Kidney (tissue), 13 donors: ENCODE measurements at regions not wholly inside any gene's neighbourhood (a gene's known extent, or its start where the extent isn't known, plus 50 kb on each side); places are given as distances from the start of the nearest gene placed in this dataset.

Source experiments
- DNase-seq, 5 donors: peaks; one replicate each; pipeline ENCODE4 v3.0.0-alpha.2; 2013 to 2020
- FAIRE-seq: peaks from 2 replicates; lab custom pipeline; 2012; peaks lifted over from hg19 to GRCh38; lab: Jason Lieb, UNC
- H3K27ac ChIP-seq, 2 donors: one replicate each; pipeline ENCODE4 v1.7.0; 2013; ENCODE audit warnings: low read depth in 2 of 2, low read length in 2 of 2, inconsistent platforms in 1 of 2
- H3K27me3 ChIP-seq: one replicate; pipeline ENCODE4 v1.7.1; 2013; ENCODE audit warnings: low read length, inconsistent platforms; ENCODE audit not compliant: control insufficient read depth, insufficient read depth
- H3K36me3 ChIP-seq, 3 donors: one replicate each; pipeline versions ENCODE4 v1.7.0 to v1.7.1; 2013; ENCODE audit warnings: low read length in 3 of 3, control low read depth in 1 of 3, inconsistent platforms in 1 of 3; ENCODE audit not compliant: insufficient read depth in 3 of 3, control insufficient read depth in 2 of 3
- H3K4me1 ChIP-seq, 3 donors: one replicate each; pipeline versions ENCODE4 v1.7.0 to v1.7.1; 2013; ENCODE audit warnings: low read length in 3 of 3, inconsistent platforms in 1 of 3, low read depth in 1 of 3; ENCODE audit not compliant: control insufficient read depth in 2 of 3, insufficient read depth in 2 of 3
- H3K4me3 ChIP-seq, 3 donors: one replicate each; pipeline versions ENCODE4 v1.7.0 to v1.8.1; 2013; ENCODE audit warnings: low read length in 3 of 3, control low read depth in 1 of 3, inconsistent platforms in 1 of 3
- H3K9ac ChIP-seq, 3 donors: one replicate each; pipeline versions ENCODE4 v1.7.0 to v1.7.1; 2013; ENCODE audit warnings: low read length in 3 of 3, control low read depth in 1 of 3, inconsistent platforms in 1 of 3
- H3K9me3 ChIP-seq, 3 donors: one replicate each; pipeline versions ENCODE4 v1.7.0 to v1.7.1; 2013; ENCODE audit warnings: low read length in 3 of 3, control low read depth in 1 of 3, inconsistent platforms in 1 of 3; ENCODE audit not compliant: control insufficient read depth in 2 of 3, insufficient read depth in 1 of 3
- CTCF ChIP-seq: IDR thresholded peaks from 3 replicates; pipeline ENCODE4 v1.5.1; 2012; ENCODE audit warnings: mild to moderate bottlenecking, moderate library complexity, borderline replicate concordance; ENCODE audit not compliant: insufficient read depth; ENCODE audit errors: extremely low read depth
- intact Hi-C: fragments of 100-400 bp; cut with DNase I; formaldehyde crosslinking; loops from one replicate; pipeline ENCODE4 v1.11.1; 2022
- donor health status: control.
- donor health status: control.
- donor health status: control.
- donor health status: control.
- donor health status: control.
- donor health status: DM: yes; HTN: yes; CAD: no.
- donor health status: Normal renal cell carcinoma (clear cell type).

GRCh38 chr15:61657461-61657860 is 402.8 kb downstream of the VPS13C start:
- intact Hi-C loops = no loop called here
- Histone ChIP-seq H3K4me3 (no peak overlapping the region), H3K4me1 (no peaks in the 10 kb centered on the region), H3K36me3 (no peaks in the 10 kb centered on the region), H3K9ac (no peak overlapping the region), H3K27ac (no peak overlapping the region), H3K9me3 (no peaks in the 10 kb centered on the region), H3K27me3 (no peaks in the 10 kb centered on the region)
- DNase-seq (no peak), FAIRE-seq (no peak)
- TF ChIP-seq CTCF = no peak

- no peaks in the 10 kb centered on the region for H3K4me1 ChIP-seq
- FAIRE-seq = no peak
- TF ChIP-seq CTCF = no peak
Observed at GRCh38 chr15:61656391-61656790, 403.9 kb downstream of the VPS13C start.

GRCh38 chr15:61655881-61656280 is 404.4 kb downstream of the VPS13C start:
- no peak for DNase-seq
- no peaks in the 10 kb centered on the region for H3K36me3 ChIP-seq
- H3K27ac ChIP-seq = no peak overlapping the region
- H3K4me3 ChIP-seq = no peak overlapping the region
- no peak for FAIRE-seq
- intact Hi-C loops = no loop called here
- no peaks in the 10 kb centered on the region for H3K4me1 ChIP-seq
- no peaks in the 10 kb centered on the region for H3K9me3 ChIP-seq
- no peak for TF ChIP-seq CTCF
- no peaks in the 10 kb centered on the region for H3K27me3 ChIP-seq
- H3K9ac ChIP-seq = no peak overlapping the region

More at GRCh38 chr15:61656391-61656790, 403.9 kb downstream of the VPS13C start:
- Histone ChIP-seq H3K9ac (no peak overlapping the region), H3K4me3 (no peak overlapping the region), H3K9me3 (no peaks in the 10 kb centered on the region), H3K27me3 (no peaks in the 10 kb centered on the region), H3K27ac (no peak overlapping the region), H3K36me3 (no peaks in the 10 kb centered on the region)
- intact Hi-C loops = no loop called here
- no peak for DNase-seq

GRCh38 chr15:61654918-61655317 is 405.3 kb downstream of the VPS13C start:
- H3K27me3 ChIP-seq = no peaks in the 10 kb centered on the region
- no peaks in the 10 kb centered on the region for H3K36me3 ChIP-seq
- H3K9me3 ChIP-seq = no peaks in the 10 kb centered on the region
- peak overlapping the region in 1 of 2 donors; percentile 24 for H3K27ac ChIP-seq
- FAIRE-seq (no peak), DNase-seq (peak in 1 of 5 donors; percentile 88)
- H3K4me3 ChIP-seq = no peak overlapping the region
- no peak overlapping the region for H3K9ac ChIP-seq
- intact Hi-C loops = no loop called here
- no peaks in the 10 kb centered on the region for H3K4me1 ChIP-seq
- no peak for TF ChIP-seq CTCF
